Activated gamma-delta T cell treated with anti-CD3 and anti-CD28 coated beads, Interleukin-2, amount 50 U/mL, for 16 hours (primary cell): ENCODE measurements at regions not wholly inside any gene's neighbourhood (a gene's known extent, or its start where the extent isn't known, plus 50 kb on each side); places are given as distances from the start of the nearest gene placed in this dataset.

Experiments
- DNase-seq: peaks from one replicate; pipeline ENCODE4 v3.0.0-alpha.2; 2020; ENCODE audit warnings: low read depth

- no peak for DNase-seq
Measured at GRCh38 chr2:217475791-217476190, 527.0 kb downstream of the TNS1 start.

DNA sequence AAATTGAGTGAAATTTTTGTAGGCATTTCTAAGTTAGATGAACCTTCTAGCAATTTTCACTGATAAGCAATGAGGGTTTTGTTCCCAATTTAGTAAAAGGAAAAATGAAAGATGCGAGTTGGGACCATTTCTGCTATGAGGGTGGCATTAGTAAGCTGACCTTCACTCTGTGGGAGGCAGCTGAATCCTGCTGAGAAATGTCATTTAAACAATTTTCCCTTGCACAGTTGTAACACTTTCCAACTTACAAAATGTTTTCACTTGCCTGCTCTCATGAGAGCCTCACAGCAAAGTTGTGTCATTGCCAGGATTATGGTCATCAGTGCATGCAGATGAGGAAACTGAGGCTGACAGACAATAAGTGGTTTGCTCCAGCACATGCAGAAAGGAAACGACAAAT is 527.7 kb downstream of the TNS1 start:
- no peak for DNase-seq

GRCh38 chr2:217471319-217471718 is 531.5 kb downstream of the TNS1 start:
- no peak for DNase-seq

DNA sequence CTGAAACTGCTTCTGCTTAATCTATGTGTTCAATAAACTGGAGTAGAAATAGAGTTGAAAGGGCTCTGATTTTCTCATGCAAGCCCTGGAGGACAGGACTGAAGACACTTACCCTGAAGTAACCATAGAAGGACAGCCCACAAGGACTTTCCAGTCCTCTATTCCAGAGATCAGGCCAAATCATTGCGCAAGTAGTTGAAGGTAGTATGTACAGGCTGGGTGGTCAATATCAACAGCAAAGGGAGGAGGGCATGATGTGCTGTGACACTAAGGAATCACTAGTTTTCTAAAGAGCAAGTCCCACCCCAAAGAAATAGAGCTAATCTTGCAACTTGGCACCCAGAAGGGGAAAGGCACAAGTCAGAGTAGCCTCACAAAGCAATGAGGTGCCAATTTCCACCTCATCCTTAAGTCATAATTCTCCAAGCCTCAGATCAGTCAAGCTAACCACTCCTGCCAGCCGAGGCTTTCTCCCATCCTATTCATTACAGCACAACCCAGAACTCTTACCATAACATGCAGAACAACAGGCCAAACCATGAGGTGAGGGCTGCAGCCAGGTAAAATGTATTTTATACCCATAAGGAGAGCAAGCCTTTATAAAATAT is 533.5 kb downstream of the TNS1 start:
- DNase-seq, result no peak

GRCh38 chr2:217468042-217468830 is 534.6 kb downstream of the TNS1 start:
- DNase-seq, result no peak

DNA sequence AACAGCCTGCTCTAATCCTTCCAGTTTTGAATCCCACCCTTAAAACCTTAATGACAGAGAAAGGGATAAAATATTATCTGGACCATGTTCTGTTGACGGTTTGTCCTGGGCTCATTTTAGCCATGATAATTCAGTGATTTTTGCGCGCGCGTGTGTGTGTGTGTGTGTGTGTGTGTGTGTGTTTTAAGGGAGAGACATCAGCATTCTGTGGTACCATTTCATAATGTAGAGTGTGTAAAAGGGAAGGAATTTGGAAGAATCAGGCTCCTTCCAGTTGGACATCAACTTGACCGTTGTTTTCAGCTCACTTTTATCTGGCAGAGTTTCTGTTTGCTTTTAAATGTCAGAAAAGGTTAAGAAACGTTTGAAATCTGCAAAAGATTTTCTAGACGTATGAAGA is 535.5 kb downstream of the TNS1 start:
- no peak for DNase-seq

DNA sequence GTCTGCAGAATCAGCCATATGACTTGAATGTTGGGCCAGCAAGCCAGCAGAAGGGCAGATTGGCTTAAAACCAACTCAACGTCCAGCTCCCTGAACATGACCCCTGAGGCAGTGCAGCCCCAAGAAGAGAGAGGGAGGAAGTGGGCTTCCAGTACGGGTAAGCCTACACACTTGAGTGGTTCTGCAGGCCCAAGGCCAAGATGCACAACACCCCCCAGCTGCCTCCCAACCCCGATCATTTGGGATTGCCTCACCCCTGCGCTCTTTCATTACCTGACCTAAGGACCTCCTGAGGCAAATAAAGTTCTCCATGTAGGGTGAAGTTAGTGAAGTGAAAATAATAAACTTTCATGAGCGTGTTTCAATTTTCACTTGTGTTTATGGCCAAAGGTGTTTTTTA is 536.0 kb downstream of the TNS1 start:
- no peak for DNase-seq

DNA sequence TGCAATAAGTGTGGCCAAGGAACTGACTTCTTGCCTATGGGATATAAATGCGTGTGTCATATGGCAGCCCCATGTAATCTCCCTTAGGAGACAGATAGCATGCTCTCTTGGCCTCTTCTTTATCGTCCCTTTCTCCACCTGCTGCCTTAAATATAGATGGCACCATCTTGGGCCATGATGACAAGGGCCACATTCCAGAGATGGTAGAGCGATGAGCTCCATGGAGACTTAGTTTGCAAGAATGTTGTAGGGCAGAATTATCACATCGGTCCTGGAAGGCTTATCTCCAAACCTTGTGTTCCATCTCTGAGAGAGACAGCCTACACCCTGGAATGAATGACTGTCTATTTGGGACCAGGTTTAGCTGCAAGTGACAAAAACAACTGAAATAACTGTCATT is 536.7 kb downstream of the TNS1 start:
- DNase-seq, result no peak

DNA sequence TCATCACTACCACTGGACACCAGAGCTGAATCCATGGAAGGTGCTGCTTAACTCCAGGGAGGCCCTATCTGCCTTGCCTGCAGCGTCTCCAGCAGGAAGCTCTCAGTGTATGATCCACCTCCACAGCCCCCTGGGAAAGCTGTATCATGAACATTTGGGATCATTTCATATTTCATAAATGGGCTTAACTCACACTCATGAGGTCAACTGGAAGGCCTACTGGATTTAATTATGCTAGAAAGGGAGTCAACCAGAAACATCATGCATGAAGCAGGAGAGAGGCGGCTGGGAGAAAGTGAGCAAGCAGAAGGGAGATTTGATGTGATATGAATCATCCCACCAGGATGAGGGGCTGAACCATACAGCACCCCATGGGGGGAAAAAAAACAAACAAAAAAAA is 537.7 kb downstream of the TNS1 start:
- no peak for DNase-seq

GRCh38 chr2:217463402-217464075 is 539.3 kb downstream of the TNS1 start:
- DNase-seq, result no peak

DNA sequence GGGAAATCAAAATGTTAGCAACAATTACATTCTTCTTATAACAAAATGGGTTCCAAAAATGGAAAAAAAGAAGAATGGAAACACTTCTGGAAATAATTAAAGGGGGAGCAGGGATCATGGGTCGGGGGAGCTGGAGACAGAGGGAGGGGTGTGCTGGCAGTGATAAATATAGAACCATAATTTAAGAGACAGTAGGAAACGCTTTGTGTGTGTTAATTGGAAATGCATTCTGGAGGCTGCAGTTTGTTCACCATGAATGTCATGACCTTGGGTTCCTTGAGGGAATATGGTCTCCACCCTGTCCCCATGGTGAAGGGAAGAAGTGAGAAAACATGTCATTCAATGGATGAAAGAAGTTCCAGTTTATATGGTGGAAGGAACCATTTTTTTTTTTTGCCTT is 540.7 kb downstream of the TNS1 start:
- no peak for DNase-seq

GRCh38 chr2:217461674-217462073 is 541.1 kb downstream of the TNS1 start:
- DNase-seq, result no peak

DNA sequence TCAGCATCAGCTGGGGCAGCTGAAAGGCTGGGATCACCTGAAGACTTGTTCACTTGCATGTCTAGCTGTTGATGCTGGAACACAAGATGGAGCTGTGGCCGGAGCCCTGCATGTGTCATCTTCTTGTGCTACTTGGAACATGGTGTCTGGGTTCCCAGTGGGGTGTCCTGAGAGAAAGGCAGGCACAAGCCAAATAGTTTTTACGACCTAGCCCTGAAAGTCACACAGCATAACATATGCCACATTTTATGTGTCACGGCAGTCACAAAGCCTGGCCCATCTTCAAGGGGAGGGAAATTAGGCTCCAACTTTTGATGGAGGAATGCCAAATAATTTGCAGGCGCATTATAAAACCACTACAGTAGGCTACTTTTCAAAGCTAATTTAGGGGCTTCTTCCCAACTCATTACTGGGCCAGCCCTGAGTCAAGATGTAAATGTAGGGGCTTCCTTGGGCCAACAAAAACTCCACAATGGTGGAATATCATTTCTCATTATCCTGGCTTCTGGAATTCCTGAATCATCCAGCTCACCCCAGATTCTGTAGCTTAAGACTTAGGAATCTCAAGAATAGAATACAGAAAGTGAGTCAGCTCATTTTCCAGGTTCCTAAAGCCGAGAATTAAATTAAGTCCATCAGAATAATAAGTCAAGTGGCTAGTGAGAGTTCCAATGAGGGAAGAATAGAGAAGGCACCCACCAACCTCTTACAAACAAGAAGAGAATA is 543.0 kb downstream of the TNS1 start:
- DNase-seq, result no peak

DNA sequence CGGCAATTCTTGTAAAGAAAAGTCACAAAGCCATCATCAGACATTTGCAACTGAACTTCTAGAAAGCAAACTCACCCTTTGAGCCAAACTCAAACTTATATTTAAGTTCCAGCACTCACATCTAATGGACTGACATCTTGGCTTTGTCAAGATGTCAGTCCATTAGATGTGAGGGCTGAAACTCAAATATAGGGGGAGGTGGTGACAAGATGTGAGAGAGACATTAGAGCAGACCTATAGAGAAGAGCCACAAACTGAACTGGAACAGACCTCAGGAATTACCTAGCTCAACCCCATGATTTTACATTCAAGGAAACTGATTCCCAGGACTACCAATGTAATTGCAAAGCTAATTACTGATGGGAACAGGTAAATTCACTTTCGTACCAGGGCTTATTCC is 543.8 kb downstream of the TNS1 start:
- DNase-seq, result no peak

- no peak for DNase-seq
Measured at GRCh38 chr2:217456016-217456415, 546.8 kb downstream of the TNS1 start.

DNA sequence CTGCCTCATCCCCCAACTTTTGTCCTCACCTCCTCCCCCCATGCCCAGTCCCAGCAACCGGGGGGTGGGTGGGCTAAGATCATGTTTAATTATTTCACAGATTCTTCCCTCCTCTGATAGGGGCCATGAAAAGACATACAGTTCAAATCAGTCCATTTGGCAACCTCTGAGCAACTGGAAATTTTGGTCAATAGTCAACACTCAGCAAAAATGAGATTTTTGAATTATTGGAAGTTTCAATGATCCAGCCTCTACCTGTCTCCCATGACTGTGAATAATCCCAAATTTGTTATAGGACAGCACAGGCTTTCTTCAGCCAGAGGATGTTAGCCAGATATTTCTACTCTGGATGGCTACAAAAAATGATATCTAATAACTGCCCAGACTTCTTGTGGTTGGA is 549.9 kb downstream of the TNS1 start:
- DNase-seq, result no peak

GRCh38 chr2:217451666-217452065 is 551.1 kb downstream of the TNS1 start:
- no peak for DNase-seq

DNA sequence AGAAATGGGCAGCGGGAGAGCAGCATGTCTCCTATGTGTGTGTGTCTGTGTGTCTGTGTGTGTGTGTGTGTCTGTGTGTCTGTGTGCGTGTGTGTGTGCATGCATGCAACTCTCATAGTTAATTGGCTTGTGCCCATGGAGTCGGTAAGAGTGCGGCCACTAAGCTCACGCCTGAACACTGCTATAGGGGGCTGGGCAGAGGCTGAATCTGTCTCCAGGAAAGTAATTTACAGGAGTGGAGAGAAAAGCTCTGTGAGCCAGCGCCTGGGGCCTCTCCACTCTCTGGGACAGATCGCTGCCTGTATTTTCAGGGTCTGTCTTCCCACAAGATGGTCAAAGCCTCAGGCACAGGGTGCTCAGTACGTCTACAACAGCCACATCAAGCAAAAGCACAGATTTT is 553.4 kb downstream of the TNS1 start:
- no peak for DNase-seq

- DNase-seq, result no peak
Measured at GRCh38 chr2:217448860-217449259, 553.9 kb downstream of the TNS1 start.

GRCh38 chr2:217445723-217446122 is 557.1 kb downstream of the TNS1 start:
- DNase-seq, result no peak

- no peak for DNase-seq
Measured at GRCh38 chr2:217444932-217445331, 557.9 kb downstream of the TNS1 start.

DNA sequence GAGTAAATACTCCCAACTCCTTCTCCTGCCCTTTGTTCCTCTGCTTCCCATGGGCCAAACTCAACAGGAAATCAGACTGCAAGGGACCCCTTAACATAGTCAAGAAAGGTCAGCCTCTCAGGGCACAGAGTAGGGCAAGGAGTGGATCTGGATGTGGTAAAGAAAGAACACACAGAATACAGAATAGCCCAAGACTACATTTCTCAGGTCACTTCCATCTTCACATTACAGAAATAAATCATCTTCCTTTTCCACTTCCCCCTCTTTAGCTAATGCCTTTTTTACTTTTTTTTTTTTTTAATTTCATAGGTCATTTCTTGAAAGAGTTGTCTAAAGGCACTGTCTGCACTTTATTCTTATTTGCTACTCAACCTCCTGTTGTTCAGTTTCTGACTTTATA is 558.3 kb downstream of the TNS1 start:
- DNase-seq, result no peak

DNA sequence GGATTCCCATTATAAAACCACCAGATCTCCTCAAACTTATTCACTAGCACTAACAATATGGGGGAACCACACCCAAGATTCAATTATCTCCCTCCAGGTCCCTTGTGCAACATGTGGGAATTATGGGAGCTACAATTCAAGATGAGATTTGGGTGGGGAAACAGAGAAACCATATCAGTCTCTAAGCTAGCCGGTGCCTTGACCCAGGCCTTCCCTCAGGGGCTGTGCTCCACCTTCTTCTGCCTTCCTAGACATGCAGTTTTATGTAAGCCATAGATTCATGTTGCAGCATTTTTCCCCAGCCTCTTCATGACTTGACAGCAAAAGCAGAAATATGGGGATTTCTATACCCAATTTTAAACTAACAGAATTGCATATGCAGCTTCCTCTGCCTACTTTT is 559.2 kb downstream of the TNS1 start:
- DNase-seq, result no peak
